HG02973 (cell line): ENCODE measurements at regions not wholly inside any gene's neighbourhood (a gene's known extent, or its start where the extent isn't known, plus 50 kb on each side); places are given as distances from the start of the nearest gene placed in this dataset.
"Not testable (repeated sequence)": the region's sequence is repeated elsewhere in the genome, so short reads cannot be mapped to it uniquely, and the experiment has no call there.

Source experiments
- ATAC-seq: cut with Tn5 transposase; IDR thresholded peaks from one replicate; pipeline ENCODE4 v1.9.1; 2021; ENCODE audit warnings: moderate library complexity; ENCODE audit not compliant: unreplicated experiment

- ATAC-seq = no peak
Measured at GRCh38 chr10:33071857-33072256, 113.8 kb upstream of the ITGB1 start.

- ATAC-seq = no peak
Measured at GRCh38 chr10:33070101-33070500, 112.1 kb upstream of the ITGB1 start.

- no peak for ATAC-seq
Measured at GRCh38 chr10:33067917-33068316, 109.9 kb upstream of the ITGB1 start.

DNA sequence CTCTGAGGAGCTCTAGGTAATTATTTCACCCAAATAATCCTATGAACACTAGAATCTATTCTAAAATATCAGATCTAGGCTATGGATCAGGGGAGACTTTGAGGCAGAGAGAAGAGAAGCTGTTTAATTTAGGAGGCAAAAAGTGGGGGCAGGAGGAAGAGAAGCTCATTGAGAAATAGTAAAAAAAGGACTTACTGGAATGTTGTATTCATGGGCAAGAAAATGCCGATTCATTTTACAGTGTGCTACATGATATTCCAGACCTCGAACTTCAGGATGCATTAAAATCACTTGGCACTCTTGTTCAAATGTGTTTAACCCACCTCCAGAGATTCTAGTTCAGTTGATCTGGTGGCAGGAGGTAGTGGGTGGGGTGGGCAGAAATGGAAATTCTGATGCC lies 109.5 kb upstream of the ITGB1 start:
- ATAC-seq = no peak

GRCh38 chr10:33066558-33067236 lies 108.7 kb upstream of the ITGB1 start:
- no peak for ATAC-seq

- ATAC-seq = no peak
Measured at GRCh38 chr10:33065111-33065510, 107.1 kb upstream of the ITGB1 start.

DNA sequence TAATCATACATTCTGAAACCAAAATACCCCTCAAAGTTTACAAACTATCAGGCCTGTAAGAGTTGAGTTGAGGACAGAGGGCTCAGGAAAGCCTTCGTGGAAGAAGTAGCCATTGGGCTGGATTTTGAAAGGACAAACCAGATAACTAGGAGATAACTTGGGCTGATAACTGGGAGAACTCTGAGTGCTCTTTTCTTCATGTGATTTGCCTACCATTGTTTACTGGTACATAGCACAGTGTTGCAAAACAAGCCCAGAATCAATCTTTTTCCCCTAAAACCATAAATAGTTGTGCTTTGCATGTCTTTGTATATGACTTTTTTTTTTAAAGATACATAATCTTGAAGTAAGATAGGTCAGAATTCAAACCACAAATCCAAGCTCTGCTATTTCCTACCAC lies 106.7 kb upstream of the ITGB1 start:
- ATAC-seq = no peak

DNA sequence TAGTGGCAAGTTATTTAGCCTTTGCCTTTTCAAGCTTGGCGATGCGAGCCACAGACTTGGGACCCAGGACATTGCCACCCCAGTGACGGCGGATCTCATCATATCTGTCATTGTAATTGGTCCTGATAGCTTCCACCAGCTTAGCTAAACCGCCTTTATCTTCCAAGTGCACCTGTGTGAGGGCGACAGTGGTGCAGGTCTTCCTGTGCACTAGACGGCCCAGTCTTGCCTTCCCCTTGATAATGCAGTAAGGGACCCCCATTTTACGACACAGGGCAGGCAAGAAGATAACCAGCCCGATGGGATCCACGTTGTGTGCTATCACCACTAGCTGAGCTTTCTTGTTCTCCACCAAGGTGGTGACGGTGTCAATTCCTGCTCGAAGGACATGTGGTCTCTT lies 99.6 kb upstream of the ITGB1 start:
- no peak for ATAC-seq

- no peak for ATAC-seq
Measured at GRCh38 chr10:33056828-33057596, 99.0 kb upstream of the ITGB1 start.

DNA sequence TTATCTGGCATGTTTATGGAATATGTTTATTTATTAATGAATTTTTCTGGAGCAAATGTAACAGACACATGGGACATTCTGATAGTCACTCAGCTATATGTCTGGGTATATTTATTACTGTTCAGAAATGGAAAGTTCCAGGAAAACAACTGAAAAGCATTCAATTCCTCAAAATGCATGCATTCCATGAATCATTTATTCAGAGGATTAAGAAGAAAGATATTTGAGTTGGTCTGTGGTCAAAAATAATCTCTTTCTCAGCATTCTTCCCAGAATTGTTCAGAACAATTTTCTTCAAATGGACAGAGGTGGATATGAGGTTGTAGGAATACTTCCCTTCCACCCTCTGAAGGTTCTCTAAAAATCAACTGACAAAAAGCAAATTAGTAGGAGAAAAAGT lies 97.6 kb upstream of the ITGB1 start:
- no peak for ATAC-seq

DNA sequence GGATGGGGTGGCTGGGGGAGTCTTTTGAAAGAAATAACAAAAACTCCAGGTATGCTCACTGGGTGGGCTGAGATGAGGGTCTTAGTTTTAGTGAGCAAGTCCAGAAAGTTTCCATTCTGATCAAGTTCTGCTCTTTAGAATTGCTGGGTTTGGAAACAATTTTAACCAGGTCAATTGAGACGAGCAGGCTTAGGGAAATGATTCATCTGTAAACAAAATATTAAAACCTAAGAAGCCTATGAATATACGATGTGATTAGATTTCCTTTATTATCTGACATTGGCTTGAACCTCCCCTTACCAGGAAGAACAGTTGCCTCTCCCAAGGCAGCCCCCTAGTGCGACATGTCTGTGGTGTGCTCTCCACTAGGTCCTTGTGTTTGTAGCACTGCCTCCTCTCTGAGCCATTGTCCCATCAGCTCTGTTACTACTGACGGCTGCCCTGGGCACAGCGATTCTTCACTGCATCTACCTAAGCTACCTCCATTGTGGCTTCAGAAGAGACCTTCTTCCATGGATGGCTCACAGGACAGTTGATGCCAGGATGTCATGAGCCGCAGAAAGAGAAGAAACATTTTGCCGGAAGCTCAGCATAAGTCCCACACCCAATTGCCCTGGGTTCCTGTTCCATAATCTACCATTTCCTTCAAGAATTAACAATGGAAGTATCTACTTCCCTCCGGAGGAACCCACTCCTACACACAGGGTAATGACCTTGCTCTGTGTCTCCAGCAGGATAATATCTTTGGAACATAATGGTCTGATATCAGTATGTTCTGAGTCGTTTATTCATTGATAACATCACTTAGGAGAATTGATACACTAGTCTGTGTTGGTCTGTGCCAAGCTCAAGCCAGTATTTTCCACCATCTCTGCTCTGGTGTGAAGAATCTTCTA lies 95.1 kb upstream of the ITGB1 start:
- no peak for ATAC-seq

DNA sequence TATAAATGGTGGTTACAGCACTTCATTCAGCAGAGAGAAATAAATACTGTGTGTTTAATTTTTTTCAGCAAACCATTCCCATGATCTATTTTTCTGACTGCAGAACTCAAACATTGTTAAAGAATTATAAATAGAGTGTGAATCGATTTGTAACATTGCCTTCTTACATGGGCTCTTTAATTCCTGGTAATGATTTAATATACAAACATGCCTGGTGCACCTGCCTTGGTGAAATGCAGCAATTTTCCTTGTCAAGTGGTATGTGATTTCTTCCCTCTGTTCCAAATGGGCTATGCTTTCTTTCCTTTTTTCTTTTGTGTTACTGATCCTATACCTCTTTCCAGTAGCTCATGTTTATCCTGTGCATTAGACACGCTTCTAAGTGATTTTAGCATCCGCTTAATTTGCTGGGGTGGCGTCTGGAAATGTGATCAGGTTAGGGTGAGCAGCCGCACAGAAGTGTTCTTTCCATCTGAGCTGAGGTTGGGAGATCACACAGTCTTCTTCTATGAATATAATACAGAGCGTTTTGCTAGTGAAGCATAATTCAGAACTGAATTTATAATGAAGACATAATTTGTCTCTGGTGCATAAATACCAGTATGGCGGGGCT lies 94.3 kb upstream of the ITGB1 start:
- no peak for ATAC-seq

GRCh38 chr10:33049963-33050920 lies 92.2 kb upstream of the ITGB1 start:
- ATAC-seq = not testable (repeated sequence)

GRCh38 chr10:33048223-33048622 lies 90.2 kb upstream of the ITGB1 start:
- ATAC-seq = no peak

GRCh38 chr10:33047655-33048054 lies 89.6 kb upstream of the ITGB1 start:
- no peak for ATAC-seq

GRCh38 chr10:33046792-33047191 lies 88.8 kb upstream of the ITGB1 start:
- no peak for ATAC-seq

DNA sequence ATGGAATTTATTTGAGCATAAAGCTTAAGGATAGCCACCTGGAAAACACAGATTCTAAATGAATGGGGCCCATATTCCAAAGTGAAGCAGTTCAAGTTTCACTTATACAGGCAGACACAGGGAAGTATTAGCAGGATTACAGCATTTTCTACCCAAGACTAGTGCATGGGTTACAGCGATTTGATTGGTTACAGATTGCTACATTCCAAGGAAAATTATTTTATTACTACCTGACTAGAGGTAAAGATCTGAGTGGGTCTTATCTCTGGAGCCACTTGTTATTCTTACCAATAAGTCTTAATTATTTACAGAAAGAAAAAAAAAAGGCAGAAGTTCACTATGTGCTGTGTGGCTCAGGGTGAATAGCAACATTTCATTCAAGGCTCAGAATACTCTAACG lies 87.4 kb upstream of the ITGB1 start:
- no peak for ATAC-seq

DNA sequence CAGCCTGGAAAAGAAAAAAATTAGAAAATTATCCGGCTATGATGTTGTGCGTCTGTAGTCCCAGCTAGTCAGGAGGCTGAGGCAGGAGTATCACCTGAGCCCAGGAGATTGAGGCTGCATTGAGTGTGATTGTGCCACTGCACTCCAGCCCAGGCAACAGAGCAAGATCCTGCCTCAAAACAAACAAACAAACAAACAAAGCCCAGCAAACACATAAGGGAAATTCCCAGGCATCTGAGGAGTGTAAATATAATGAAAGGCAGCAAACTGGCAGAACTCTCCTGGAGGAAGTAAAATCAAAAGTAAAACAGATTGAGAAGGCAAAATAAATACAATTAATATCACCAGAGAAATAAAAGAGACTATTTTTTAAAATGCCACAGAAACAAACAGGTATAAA lies 84.5 kb upstream of the ITGB1 start:
- ATAC-seq = no peak

DNA sequence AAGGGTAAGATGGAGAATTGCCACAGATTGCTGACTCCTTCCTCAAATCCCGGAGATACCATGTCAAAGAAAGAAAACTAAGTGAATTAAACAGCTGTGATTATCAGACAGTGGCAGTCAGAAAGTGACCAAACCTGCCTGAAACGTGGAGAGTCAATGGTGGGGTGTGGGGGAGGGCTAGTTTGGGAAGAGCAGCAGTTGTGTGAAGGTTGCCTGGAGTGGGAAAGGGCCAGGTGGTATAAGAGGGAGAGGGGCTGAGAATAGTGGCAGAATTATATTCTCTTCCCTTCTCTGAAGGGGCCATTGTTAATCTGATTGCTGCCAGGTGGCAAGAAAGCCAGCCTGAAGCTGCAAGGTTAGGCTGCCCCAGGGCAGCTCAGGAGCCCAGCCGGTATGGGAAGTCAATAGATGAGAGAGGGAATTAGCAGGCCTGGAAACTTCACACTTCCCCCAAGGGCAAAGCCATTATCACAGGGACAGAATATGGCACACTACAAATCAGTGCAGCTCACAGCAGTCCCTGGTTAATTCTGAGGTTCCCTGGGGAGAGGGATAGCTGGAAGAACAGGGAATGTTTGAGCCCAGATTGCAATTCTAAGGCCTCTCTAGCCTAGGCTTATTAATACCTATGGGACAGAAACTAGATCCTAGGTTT lies 83.9 kb upstream of the ITGB1 start:
- no peak for ATAC-seq

DNA sequence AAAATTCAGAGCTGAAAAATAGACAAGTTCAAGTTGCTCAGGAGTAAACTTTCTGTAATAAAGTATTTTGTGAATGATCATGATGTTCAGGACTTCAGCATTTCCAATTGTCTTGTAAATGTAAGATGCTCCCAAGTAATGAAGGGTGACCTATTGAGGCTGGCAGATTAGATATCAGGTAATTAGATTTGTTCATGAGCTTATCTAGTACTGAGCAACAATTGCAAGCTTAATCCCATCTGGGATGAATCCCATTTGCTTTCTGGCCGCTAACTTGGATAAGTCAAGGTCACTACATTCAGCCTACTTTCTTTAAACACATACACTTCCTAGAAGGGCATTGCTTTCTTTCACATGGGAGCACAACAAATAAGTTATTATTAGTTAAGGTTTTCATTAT lies 82.4 kb upstream of the ITGB1 start:
- no peak for ATAC-seq
